Activated T-helper 2 cell treated with anti-CD3 and anti-CD28 coated beads, Interferon-gamma antibody, Interleukin-2, Interleukin-4, amounts not matched to agents 10 μg/mL and 5 μg/mL and 100 μg/mL, durations not matched to agents 14 hours and 24 hours and 36 hours (primary cell): ENCODE measurements at regions not wholly inside any gene's neighbourhood (a gene's known extent, or its start where the extent isn't known, plus 50 kb on each side); places are given as distances from the start of the nearest gene placed in this dataset.
"Not testable (repeated sequence)": the region's sequence is repeated elsewhere in the genome, so short reads cannot be mapped to it uniquely, and the experiment has no call there.

Source experiments
- DNase-seq: peaks from one replicate; pipeline ENCODE4 v3.0.0; 2021; ENCODE audit warnings: low spot score
- H3K27ac Mint-ChIP-seq: one replicate; pipeline ENCODE4 v1.8.0; 2021; ENCODE audit warnings: mixed read lengths
- H3K27me3 Mint-ChIP-seq: one replicate; pipeline ENCODE4 v1.8.0; 2021; ENCODE audit warnings: low read depth, mixed read lengths
- H3K36me3 Mint-ChIP-seq: one replicate; pipeline ENCODE4 v1.8.0; 2021; ENCODE audit warnings: low read depth, mixed read lengths
- H3K4me1 Mint-ChIP-seq: one replicate; pipeline ENCODE4 v1.8.0; 2021; ENCODE audit warnings: low read depth, mixed read lengths
- H3K4me3 Mint-ChIP-seq: one replicate; pipeline ENCODE4 v1.8.0; 2021; ENCODE audit warnings: low read depth, mild to moderate bottlenecking, moderate library complexity, mixed read lengths
- H3K9me3 Mint-ChIP-seq: one replicate; pipeline ENCODE4 v1.8.0; 2021; ENCODE audit warnings: mixed read lengths
- intact Hi-C: fragments of 100-400 bp; cut with micrococcal nuclease; formaldehyde crosslinking; loops from one replicate; pipeline ENCODE4 v1.15.1; 2023

GRCh38 chr6:97460394-97461080, 177.5 kb upstream of the MMS22L start:
- H3K4me1 Mint-ChIP-seq, result no peaks in the 10 kb centered on the region

GRCh38 chr6:97461218-97461617, 178.2 kb upstream of the MMS22L start:
- DNase-seq, result no peak
- H3K27me3 Mint-ChIP-seq, result peaks cover 2% of the 10 kb centered on the region
- no peaks in the 10 kb centered on the region for H3K4me1 Mint-ChIP-seq
- no peak overlapping the region for H3K27ac Mint-ChIP-seq
- no peak overlapping the region for H3K4me3 Mint-ChIP-seq
- intact Hi-C loops, result no loop called here
- H3K36me3 Mint-ChIP-seq, result no peaks in the 10 kb centered on the region
- no peaks in the 10 kb centered on the region for H3K9me3 Mint-ChIP-seq

More at GRCh38 chr6:97460394-97461080, 177.5 kb upstream of the MMS22L start:
- Mint-ChIP-seq H3K9me3 (no peaks in the 10 kb centered on the region), H3K36me3 (no peaks in the 10 kb centered on the region), H3K27ac (no peak overlapping the region), H3K4me3 (no peak overlapping the region), H3K27me3 (peaks cover 2% of the 10 kb centered on the region)
- no peak for DNase-seq
- intact Hi-C loops, result no loop called here

- Mint-ChIP-seq H3K4me3 (no peak overlapping the region), H3K9me3 (no peaks in the 10 kb centered on the region), H3K4me1 (no peaks in the 10 kb centered on the region), H3K27me3 (peaks cover 2% of the 10 kb centered on the region), H3K27ac (no peak overlapping the region), H3K36me3 (no peaks in the 10 kb centered on the region)
- no peak for DNase-seq
- intact Hi-C loops, result no loop called here
These were observed 179.0 kb upstream of the MMS22L start for GRCh38 chr6:97462031-97462430.

- Mint-ChIP-seq H3K4me3 (no peak overlapping the region), H3K36me3 (no peaks in the 10 kb centered on the region), H3K27me3 (peaks cover 2% of the 10 kb centered on the region), H3K4me1 (no peaks in the 10 kb centered on the region), H3K9me3 (no peaks in the 10 kb centered on the region), H3K27ac (no peak overlapping the region)
- no peak for DNase-seq
- intact Hi-C loops, result no loop called here
These were observed 180.1 kb upstream of the MMS22L start for GRCh38 chr6:97462938-97463598.

- Mint-ChIP-seq H3K4me3 (no peak overlapping the region), H3K9me3 (no peaks in the 10 kb centered on the region), H3K27me3 (peaks cover 4% of the 10 kb centered on the region), H3K27ac (no peak overlapping the region), H3K4me1 (no peaks in the 10 kb centered on the region), H3K36me3 (no peaks in the 10 kb centered on the region)
- intact Hi-C loops, result no loop called here
- no peak for DNase-seq
These were observed 183.0 kb upstream of the MMS22L start for GRCh38 chr6:97465877-97466561.

- Mint-ChIP-seq H3K4me1 (no peaks in the 10 kb centered on the region), H3K27me3 (peaks cover 4% of the 10 kb centered on the region), H3K4me3 (no peak overlapping the region), H3K9me3 (no peaks in the 10 kb centered on the region), H3K27ac (no peak overlapping the region), H3K36me3 (no peaks in the 10 kb centered on the region)
- intact Hi-C loops, result no loop called here
- no peak for DNase-seq
These were observed 186.0 kb upstream of the MMS22L start for GRCh38 chr6:97468981-97469380.

GRCh38 chr6:97469451-97469850, 186.4 kb upstream of the MMS22L start:
- intact Hi-C loops, result no loop called here
- no peak for DNase-seq
- H3K27ac Mint-ChIP-seq, result no peak overlapping the region
- no peak overlapping the region for H3K4me3 Mint-ChIP-seq
- no peaks in the 10 kb centered on the region for H3K4me1 Mint-ChIP-seq
- H3K27me3 Mint-ChIP-seq, result peaks cover 4% of the 10 kb centered on the region
- H3K9me3 Mint-ChIP-seq, result no peaks in the 10 kb centered on the region
- H3K36me3 Mint-ChIP-seq, result no peaks in the 10 kb centered on the region

GRCh38 chr6:97470322-97470721, 187.3 kb upstream of the MMS22L start:
- intact Hi-C loops, result no loop called here

GRCh38 chr6:97473979-97474378, 191.0 kb upstream of the MMS22L start:
- no peaks in the 10 kb centered on the region for H3K36me3 Mint-ChIP-seq
- DNase-seq, result no peak
- no peak overlapping the region for H3K4me3 Mint-ChIP-seq
- no peak overlapping the region for H3K27ac Mint-ChIP-seq
- no peaks in the 10 kb centered on the region for H3K4me1 Mint-ChIP-seq
- H3K27me3 Mint-ChIP-seq, result peaks cover 2% of the 10 kb centered on the region
- intact Hi-C loops, result no loop called here
- no peaks in the 10 kb centered on the region for H3K9me3 Mint-ChIP-seq

More at GRCh38 chr6:97470322-97470721, 187.3 kb upstream of the MMS22L start:
- H3K4me3 Mint-ChIP-seq, result no peak overlapping the region
- no peaks in the 10 kb centered on the region for H3K36me3 Mint-ChIP-seq
- peaks cover 2% of the 10 kb centered on the region for H3K27me3 Mint-ChIP-seq
- H3K9me3 Mint-ChIP-seq, result no peaks in the 10 kb centered on the region
- no peak overlapping the region for H3K27ac Mint-ChIP-seq
- no peaks in the 10 kb centered on the region for H3K4me1 Mint-ChIP-seq
- no peak for DNase-seq

GRCh38 chr6:97497713-97498331, 214.8 kb upstream of the MMS22L start:
- Mint-ChIP-seq H3K27ac (no peak overlapping the region), H3K9me3 (no peaks in the 10 kb centered on the region), H3K27me3 (peaks cover 11% of the 10 kb centered on the region), H3K4me1 (no peaks in the 10 kb centered on the region), H3K36me3 (no peaks in the 10 kb centered on the region), H3K4me3 (no peak overlapping the region)
- intact Hi-C loops, result loop anchor here (1.0 to 5.0 kb wide), 2 partner anchors 1347 to 1619 kb away; no protein-coding TSS in a partner anchor
- peak; percentile 29 for DNase-seq

- no peaks in the 10 kb centered on the region for H3K36me3 Mint-ChIP-seq
- H3K4me3 Mint-ChIP-seq, result no peak overlapping the region
- H3K27me3 Mint-ChIP-seq, result peaks cover 9% of the 10 kb centered on the region
These were observed 218.8 kb upstream of the MMS22L start for GRCh38 chr6:97501853-97502252.

GRCh38 chr6:97508646-97509045, 225.6 kb upstream of the MMS22L start:
- intact Hi-C loops, result no loop called here
- Mint-ChIP-seq H3K27me3 (no peaks in the 10 kb centered on the region), H3K4me1 (no peaks in the 10 kb centered on the region), H3K4me3 (no peak overlapping the region), H3K36me3 (no peaks in the 10 kb centered on the region), H3K9me3 (no peaks in the 10 kb centered on the region), H3K27ac (no peak overlapping the region)
- DNase-seq, result no peak

More at GRCh38 chr6:97501853-97502252, 218.8 kb upstream of the MMS22L start:
- DNase-seq, result no peak
- Mint-ChIP-seq H3K4me1 (no peaks in the 10 kb centered on the region), H3K9me3 (no peaks in the 10 kb centered on the region), H3K27ac (no peak overlapping the region)
- intact Hi-C loops, result no loop called here

GRCh38 chr6:97513260-97513659, 230.2 kb upstream of the MMS22L start:
- H3K9me3 Mint-ChIP-seq, H3K4me3 Mint-ChIP-seq, H3K36me3 Mint-ChIP-seq, H3K4me1 Mint-ChIP-seq, intact Hi-C loops, H3K27me3 Mint-ChIP-seq, DNase-seq, H3K27ac Mint-ChIP-seq: not testable (repeated sequence)
